LNCAP (cell line): ENCODE measurements at regions not wholly inside any gene's neighbourhood (a gene's known extent, or its start where the extent isn't known, plus 50 kb on each side); places are given as distances from the start of the nearest gene placed in this dataset.

Source experiments
- TF ChIP-seq, protein P1 (sequence below): fragments of 450-650 bp; IDR thresholded peaks from 2 replicates; pipeline ENCODE4 v1.5.1; 2017; ENCODE audit warnings: mild to moderate bottlenecking

DNA sequence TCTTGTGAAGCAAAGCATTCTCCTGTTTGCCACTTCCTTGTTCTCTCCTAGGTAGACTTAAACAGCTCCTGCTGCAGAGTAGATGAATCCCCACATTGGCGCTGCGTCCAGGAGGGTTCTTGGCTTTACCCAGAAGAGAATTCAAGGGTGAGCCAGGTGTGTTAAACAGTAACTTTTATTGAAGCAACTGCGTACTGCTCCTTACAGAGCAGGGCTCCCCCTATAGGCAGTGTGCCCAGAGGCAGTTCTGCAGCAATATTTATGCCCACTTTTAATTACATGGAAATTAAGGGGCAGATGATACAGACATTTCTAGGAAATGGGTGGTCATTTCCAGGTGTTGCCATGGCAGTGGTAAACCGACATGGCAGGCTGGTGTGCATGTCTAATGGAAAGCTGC, 987.6 kb upstream of the RBFOX1 start:
- TF ChIP-seq, protein P1, sequence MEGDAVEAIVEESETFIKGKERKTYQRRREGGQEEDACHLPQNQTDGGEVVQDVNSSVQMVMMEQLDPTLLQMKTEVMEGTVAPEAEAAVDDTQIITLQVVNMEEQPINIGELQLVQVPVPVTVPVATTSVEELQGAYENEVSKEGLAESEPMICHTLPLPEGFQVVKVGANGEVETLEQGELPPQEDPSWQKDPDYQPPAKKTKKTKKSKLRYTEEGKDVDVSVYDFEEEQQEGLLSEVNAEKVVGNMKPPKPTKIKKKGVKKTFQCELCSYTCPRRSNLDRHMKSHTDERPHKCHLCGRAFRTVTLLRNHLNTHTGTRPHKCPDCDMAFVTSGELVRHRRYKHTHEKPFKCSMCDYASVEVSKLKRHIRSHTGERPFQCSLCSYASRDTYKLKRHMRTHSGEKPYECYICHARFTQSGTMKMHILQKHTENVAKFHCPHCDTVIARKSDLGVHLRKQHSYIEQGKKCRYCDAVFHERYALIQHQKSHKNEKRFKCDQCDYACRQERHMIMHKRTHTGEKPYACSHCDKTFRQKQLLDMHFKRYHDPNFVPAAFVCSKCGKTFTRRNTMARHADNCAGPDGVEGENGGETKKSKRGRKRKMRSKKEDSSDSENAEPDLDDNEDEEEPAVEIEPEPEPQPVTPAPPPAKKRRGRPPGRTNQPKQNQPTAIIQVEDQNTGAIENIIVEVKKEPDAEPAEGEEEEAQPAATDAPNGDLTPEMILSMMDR = peak; percentile 21; the same call in 1 of the 2 replicates

GRCh38 chr16:6343157-6343556, 989.5 kb upstream of the RBFOX1 start:
- TF ChIP-seq, protein P1 = no peak

DNA sequence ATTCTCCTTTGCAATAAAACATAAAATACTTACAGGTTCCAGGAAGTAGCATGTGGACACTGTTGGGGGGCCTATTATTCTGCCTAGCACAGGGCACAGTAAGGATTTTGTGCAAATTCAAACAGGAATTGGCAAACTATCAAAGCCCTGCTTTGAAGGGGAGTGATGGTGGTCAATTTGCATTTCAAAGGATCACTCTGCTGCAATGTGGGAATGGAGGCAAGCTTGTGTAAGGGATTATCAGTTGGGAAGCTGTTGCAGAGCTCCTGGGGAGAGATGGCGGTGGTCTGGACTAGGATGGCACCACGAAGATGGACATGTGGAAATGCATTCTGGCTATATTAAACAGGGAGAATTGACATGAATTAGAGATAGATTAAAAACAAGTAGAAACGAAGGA, 990.7 kb upstream of the RBFOX1 start:
- TF ChIP-seq, protein P1 = no peak

DNA sequence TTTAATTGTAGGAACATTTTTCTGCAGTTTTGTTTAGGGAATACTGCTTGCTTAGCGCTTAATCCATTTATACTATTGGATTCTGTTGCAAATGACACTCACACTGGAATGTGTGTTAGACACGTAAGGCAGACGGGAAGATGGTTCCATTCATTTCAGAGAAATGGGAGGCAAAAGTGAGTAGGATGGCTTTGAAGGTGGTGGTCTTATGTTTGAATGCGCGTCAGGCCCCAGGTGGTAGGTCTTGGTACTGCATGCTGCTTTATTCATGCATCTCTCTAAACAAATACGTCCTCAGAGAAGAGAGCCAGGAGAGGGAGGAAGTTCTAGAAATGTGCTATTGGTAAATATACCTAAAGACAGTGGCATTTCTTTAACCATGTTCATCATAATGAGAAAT, 997.6 kb upstream of the RBFOX1 start:
- TF ChIP-seq, protein P1 = peak; percentile 52

DNA sequence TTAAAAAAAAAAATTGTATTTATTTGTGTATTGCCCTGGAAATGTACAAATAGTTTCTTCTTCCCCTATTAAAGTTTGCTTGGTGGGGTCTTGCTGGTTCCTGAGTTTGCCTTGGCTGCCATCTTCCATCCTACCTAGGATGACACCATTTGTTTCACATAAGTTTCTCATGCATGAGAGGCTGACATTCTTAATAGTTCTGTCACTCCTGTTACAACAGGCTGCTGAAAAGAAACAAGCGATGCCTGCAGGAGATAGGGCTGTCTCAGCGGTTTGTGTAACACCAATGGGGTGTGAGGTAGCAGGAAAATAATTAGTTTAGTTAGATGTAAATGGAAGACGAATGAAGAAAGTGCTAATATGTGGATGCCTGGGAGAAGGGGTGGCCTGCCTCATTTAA, 1000.9 kb upstream of the RBFOX1 start:
- TF ChIP-seq, protein P1 = no peak

DNA sequence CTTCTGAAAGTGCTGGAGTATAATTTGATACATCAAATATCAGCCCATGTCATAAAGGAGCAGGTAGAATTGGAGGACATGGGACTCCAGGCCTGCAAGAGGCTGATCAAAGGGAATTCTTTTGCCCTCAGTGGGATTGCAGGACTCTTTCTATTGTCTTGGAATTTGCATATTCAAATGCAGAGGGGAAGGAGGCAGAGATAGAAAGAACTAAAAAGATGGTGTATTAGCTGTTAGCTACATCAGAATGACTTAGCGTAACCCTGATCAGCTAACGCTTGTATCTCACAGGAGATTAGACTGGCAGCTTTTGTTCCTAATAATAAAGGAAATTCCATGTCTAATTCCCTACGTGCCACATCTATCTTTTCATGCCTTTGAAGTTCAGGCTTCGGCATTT, 1014.7 kb upstream of the RBFOX1 start:
- TF ChIP-seq, protein P1 = no peak

- TF ChIP-seq, protein P1 = no peak
These were observed 1023.4 kb upstream of the RBFOX1 start for GRCh38 chr16:6309271-6309670.

GRCh38 chr16:6308176-6308575, 1024.5 kb upstream of the RBFOX1 start:
- TF ChIP-seq, protein P1 = no peak
